ENCODE measurements at regions not wholly inside any gene's neighbourhood (a gene's known extent, or its start where the extent isn't known, plus 50 kb on each side); places are given as distances from the start of the nearest gene placed in this dataset.

DNA sequence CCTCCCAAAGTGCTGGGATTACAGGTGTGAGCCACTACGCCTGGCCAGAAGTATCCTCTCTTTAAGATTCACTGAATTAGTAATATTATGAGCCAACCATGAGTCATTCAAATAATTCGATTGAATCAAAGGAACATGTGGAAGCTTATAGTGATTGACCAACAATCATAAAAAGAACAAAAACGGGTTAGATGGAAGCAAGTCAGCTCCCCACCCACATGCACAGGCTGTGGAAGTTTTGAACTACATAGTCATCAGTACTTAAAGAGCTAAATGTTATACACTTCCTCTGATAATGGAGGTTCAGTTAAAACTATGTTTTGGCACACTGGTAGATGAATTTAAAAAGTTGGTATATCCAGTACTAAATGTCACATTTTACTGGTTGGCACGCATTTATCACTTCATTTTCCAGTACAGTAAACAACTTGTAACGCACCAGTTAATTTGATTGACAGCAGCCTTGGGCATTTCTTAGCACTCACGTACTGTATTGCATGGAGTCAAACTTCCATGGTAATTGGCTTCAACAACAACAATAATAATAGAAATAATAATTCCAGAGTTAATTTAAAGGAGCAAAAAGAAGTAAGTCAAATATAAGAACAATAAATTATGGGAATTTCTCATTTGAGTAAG lies 1107.3 kb upstream of the MAP3K7 start:
- TF ChIP-seq GATAD2B (conservative IDR thresholded peaks at IDR 0.05; ENCODE audit: low read depth) (no peak), POLR2AphosphoS5 (IDR thresholded peaks at IDR 0.05; ENCODE audit: low read length) (no peak), HCFC1 (IDR thresholded peaks at IDR 0.05; ENCODE audit: low read length) (no peak), EZH2 (IDR thresholded peaks at IDR 0.05; ENCODE audit: borderline replicate concordance, control insufficient read depth, low read depth, low read length) (no peak), IKZF2 (IDR thresholded peaks at IDR 0.05) (no peak), NFIC (IDR thresholded peaks at IDR 0.05; ENCODE audit: low read depth, low read length) (no peak), YY1 (IDR thresholded peaks at IDR 0.05; ENCODE audit: low read depth, low read length) (no peak), NR2C2 (IDR thresholded peaks at IDR 0.05; ENCODE audit: borderline replicate concordance, control insufficient read depth, insufficient read length, low read depth) (no peak)
- TF ChIP-seq, protein P1, sequence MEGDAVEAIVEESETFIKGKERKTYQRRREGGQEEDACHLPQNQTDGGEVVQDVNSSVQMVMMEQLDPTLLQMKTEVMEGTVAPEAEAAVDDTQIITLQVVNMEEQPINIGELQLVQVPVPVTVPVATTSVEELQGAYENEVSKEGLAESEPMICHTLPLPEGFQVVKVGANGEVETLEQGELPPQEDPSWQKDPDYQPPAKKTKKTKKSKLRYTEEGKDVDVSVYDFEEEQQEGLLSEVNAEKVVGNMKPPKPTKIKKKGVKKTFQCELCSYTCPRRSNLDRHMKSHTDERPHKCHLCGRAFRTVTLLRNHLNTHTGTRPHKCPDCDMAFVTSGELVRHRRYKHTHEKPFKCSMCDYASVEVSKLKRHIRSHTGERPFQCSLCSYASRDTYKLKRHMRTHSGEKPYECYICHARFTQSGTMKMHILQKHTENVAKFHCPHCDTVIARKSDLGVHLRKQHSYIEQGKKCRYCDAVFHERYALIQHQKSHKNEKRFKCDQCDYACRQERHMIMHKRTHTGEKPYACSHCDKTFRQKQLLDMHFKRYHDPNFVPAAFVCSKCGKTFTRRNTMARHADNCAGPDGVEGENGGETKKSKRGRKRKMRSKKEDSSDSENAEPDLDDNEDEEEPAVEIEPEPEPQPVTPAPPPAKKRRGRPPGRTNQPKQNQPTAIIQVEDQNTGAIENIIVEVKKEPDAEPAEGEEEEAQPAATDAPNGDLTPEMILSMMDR (IDR thresholded peaks at IDR 0.05 in 2 of 3, conservative IDR thresholded peaks at IDR 0.05 in 1 of 3; ENCODE audit: control insufficient read depth in 2 of 3, extremely low read depth in 1 of 3, insufficient read depth in 1 of 3, low read depth in 3 of 3, low read length in 3 of 3), result no peak

Data from GM12878 (cell line).